ENCODE measurements at regions not wholly inside any gene's neighbourhood (a gene's known extent, or its start where the extent isn't known, plus 50 kb on each side); places are given as distances from the start of the nearest gene placed in this dataset.

DNA sequence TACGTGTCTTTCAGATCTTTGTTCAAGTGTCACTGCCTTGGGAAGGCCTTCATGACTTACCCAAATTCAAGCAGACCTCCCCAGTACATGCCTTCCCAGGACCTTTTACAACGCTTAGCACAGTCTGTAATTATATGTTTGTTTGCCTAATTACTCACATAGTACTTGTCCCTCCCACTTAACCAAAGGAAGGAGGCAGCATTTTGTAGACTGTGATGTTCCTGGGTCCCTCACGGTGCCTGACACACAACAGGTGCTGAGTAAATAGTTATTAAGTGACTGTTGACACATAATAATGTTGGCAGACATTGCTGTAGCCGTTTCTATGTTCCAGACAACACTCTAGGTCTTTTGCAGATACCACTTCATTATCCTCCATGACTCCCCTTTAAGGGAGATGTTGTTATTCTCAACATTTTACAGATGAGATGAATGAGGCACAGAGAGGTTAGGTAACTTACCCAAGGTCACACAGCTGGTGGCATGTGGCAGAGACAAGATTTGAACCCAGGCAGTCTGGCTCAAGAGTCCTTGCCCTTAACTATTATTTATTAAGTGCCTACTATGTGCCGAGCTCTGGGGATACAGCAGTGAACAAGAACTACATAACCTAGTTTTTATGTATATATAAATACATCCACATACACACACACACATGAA lies 130.7 kb downstream of the PHETA1 start:
- ChIA-PET POLR2A (no interaction called here), RAD21 (ENCODE audit: unreplicated experiment) (no interaction called here), SMC1A (ENCODE audit: uncharacterized antibody, unreplicated experiment) (interaction anchor here (0.6 kb wide), 1 partner anchor 1297 kb away, joined by 3 read pairs; no protein-coding TSS in a partner anchor), CTCF (no interaction called here)
- Histone ChIP-seq H3K9me3 (replicated peaks; ENCODE audit: control insufficient read depth, insufficient read depth, low read length) (no peaks in the 10 kb centered on the region), H3K4me1 (ENCODE audit: control insufficient read depth, insufficient read depth, low read length) (no peaks in the 10 kb centered on the region), H3K36me3 (ENCODE audit: control insufficient read depth in 2 of 2, insufficient read depth in 2 of 2, low read length in 1 of 2) (no peaks in the 10 kb centered on the region), H4K20me1 (ENCODE audit: control insufficient read depth, insufficient read depth) (no peaks in the 10 kb centered on the region), H3K4me2 (ENCODE audit: control insufficient read depth, insufficient read depth) (no peak overlapping the region), H3K27me3 (replicated peaks in 1 of 2; ENCODE audit: control insufficient read depth in 2 of 2, insufficient read depth in 2 of 2, low read length in 1 of 2) (peaks cover 0 to 2% of the 10 kb centered on the region in 2 experiments; a peak in 1 of 4 replicates), H2AFZ (ENCODE audit: control insufficient read depth, low read depth, low read length) (no peak overlapping the region), H3K4me3 (no peak overlapping the region), H3K79me2 (ENCODE audit: control insufficient read depth, insufficient read depth, low read length) (no peaks in the 10 kb centered on the region), H3K27ac (ENCODE audit: control insufficient read depth, insufficient read depth) (no peak overlapping the region), H3K9ac (ENCODE audit: control insufficient read depth, insufficient read depth, low read length) (no peak overlapping the region)
- intact Hi-C loops (cut with micrococcal nuclease; ENCODE audit: unreplicated experiment) (no loop called here), in situ Hi-C loops (cut with MboI) (no loop called here)
- BruUV-seq (replicated peaks): no TSS peak
- WGBS (ENCODE audit: insufficient coverage, insufficient replicate concordance, low lambda C conversion rate, missing lambda C conversion rate): 5% methylated on average over 5 of the region's 5 CpGs
- TF ChIP-seq NR2F1 (conservative IDR thresholded peaks at IDR 0.05) (no peak), EP300 (IDR thresholded peaks at IDR 0.05; ENCODE audit: borderline replicate concordance in 1 of 2, control insufficient read depth in 1 of 2, low read depth in 2 of 2, low read length in 2 of 2) (no peak), POLR2A (IDR thresholded peaks at IDR 0.05; ENCODE audit: low read depth, low read length) (no peak), POLR2AphosphoS5 (IDR thresholded peaks at IDR 0.05; ENCODE audit: low read length) (no peak), MXI1 (IDR thresholded peaks at IDR 0.05; ENCODE audit: low read depth, low read length) (no peak), BHLHE40 (IDR thresholded peaks at IDR 0.05; ENCODE audit: borderline replicate concordance in 1 of 2, low read depth in 2 of 2, low read length in 1 of 2) (no peak), ZNF217 (IDR thresholded peaks at IDR 0.05) (no peak), NBN (IDR thresholded peaks at IDR 0.05) (no peak)
- TF ChIP-seq, protein P1, sequence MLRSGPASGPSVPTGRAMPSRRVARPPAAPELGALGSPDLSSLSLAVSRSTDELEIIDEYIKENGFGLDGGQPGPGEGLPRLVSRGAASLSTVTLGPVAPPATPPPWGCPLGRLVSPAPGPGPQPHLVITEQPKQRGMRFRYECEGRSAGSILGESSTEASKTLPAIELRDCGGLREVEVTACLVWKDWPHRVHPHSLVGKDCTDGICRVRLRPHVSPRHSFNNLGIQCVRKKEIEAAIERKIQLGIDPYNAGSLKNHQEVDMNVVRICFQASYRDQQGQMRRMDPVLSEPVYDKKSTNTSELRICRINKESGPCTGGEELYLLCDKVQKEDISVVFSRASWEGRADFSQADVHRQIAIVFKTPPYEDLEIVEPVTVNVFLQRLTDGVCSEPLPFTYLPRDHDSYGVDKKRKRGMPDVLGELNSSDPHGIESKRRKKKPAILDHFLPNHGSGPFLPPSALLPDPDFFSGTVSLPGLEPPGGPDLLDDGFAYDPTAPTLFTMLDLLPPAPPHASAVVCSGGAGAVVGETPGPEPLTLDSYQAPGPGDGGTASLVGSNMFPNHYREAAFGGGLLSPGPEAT (IDR thresholded peaks at IDR 0.05; ENCODE audit: low read depth): no peak
- TF ChIP-seq, protein P2, sequence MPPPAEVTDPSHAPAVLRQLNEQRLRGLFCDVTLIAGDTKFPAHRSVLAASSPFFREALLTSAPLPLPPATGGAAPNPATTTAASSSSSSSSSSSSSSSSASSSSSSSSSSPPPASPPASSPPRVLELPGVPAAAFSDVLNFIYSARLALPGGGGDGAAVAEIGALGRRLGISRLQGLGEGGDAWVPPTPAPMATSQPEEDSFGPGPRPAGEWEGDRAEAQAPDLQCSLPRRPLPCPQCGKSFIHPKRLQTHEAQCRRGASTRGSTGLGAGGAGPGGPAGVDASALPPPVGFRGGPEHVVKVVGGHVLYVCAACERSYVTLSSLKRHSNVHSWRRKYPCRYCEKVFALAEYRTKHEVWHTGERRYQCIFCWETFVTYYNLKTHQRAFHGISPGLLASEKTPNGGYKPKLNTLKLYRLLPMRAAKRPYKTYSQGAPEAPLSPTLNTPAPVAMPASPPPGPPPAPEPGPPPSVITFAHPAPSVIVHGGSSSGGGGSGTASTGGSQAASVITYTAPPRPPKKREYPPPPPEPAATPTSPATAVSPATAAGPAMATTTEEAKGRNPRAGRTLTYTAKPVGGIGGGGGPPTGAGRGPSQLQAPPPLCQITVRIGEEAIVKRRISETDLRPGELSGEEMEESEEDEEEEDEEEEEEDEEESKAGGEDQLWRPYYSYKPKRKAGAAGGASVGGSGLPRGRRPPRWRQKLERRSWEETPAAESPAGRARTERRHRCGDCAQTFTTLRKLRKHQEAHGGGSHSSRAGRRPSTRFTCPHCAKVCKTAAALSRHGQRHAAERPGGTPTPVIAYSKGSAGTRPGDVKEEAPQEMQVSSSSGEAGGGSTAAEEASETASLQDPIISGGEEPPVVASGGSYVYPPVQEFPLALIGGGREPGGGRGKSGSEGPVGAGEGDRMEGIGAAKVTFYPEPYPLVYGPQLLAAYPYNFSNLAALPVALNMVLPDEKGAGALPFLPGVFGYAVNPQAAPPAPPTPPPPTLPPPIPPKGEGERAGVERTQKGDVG (CRISPR knock-in tag; IDR thresholded peaks at IDR 0.05): no peak
- FAIRE-seq (no peak), DNase-seq (ENCODE audit: low read depth, low spot score) (no peak), ATAC-seq (no peak)
